ENCODE measurements at regions not wholly inside any gene's neighbourhood (a gene's known extent, or its start where the extent isn't known, plus 50 kb on each side); places are given as distances from the start of the nearest gene placed in this dataset.
A peak's percentile ranks its signal among the peaks of the same experiment; 100 is the strongest.
"Not testable (repeated sequence)": the region's sequence is repeated elsewhere in the genome, so short reads cannot be mapped to it uniquely, and the experiment has no call there.

DNA sequence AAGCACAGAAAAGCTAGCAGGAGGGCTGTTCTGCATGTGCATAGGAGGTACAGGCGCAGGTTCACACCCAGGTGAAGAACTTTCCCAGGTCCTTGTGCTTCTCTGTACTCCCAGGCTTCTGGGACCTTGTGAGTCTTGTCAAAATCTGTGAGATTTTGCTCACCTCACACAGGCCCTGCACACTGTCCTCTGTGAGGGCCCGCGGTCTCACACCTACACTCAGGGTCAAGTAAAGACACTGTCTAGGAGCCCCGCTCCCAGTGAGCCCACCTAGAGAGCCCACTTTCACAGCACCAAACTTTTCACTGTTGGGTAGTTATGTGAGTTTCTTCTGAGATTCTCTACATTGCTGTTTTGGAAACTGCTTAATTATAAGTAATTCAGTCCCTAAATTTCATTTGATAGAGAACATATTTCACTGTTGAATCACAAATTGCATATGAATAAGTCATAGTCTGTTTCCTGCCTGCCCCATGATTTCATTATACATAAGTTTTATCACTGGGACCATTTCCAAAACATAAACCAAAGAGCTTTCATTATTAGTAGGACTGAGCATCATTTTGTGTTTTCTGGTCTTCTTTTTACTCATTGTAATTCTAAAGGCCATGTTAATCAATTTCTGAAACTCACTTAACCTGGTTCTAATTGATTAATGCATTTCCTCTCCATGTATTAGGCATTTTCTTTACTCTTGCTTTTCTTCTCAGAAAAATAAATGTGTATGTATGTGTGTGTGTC is 234.2 kb upstream of the SPOPL start:
- FAIRE-seq (no peak), DNase-seq (ENCODE audit: insufficient read length, low spot score) (no peak)
- no peak for TF ChIP-seq CTCF (IDR thresholded peaks at IDR 0.05; ENCODE audit: insufficient read depth, missing control alignments)

GRCh38 chr2:138267902-138268254 is 233.7 kb upstream of the SPOPL start:
- peak; percentile 53 for FAIRE-seq
- TF ChIP-seq CTCF (IDR thresholded peaks at IDR 0.05; ENCODE audit: insufficient read depth, missing control alignments): no peak

GRCh38 chr2:138269765-138270164 is 231.8 kb upstream of the SPOPL start:
- FAIRE-seq (no peak), DNase-seq (ENCODE audit: insufficient read length, low spot score) (no peak)
- TF ChIP-seq CTCF (IDR thresholded peaks at IDR 0.05; ENCODE audit: insufficient read depth, missing control alignments): no peak

More at GRCh38 chr2:138267902-138268254, 233.7 kb upstream of the SPOPL start:
- DNase-seq (ENCODE audit: insufficient read length, low spot score): no peak

DNA sequence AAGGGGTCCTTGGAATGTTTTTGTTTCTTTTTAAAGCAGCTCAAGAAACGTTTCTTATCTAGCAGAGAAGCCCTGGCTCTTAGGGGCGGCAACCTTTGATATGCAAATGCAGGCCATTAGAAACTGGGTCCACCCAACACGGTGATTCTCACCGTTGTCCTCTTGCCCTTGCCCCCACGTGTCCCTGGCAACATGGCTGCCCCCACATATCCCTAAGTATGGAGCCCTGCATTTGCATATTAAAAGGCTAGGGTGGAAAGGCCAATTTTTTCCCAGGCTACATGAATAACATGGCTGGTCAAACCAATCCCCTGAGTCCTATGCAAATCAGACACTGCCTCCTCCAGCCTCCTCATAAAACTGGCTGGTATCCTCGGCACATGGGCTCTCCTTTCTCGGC is 230.1 kb upstream of the SPOPL start:
- DNase-seq (ENCODE audit: insufficient read length, low spot score) (no peak), FAIRE-seq (no peak)
- no peak for TF ChIP-seq CTCF (IDR thresholded peaks at IDR 0.05; ENCODE audit: insufficient read depth, missing control alignments)

DNA sequence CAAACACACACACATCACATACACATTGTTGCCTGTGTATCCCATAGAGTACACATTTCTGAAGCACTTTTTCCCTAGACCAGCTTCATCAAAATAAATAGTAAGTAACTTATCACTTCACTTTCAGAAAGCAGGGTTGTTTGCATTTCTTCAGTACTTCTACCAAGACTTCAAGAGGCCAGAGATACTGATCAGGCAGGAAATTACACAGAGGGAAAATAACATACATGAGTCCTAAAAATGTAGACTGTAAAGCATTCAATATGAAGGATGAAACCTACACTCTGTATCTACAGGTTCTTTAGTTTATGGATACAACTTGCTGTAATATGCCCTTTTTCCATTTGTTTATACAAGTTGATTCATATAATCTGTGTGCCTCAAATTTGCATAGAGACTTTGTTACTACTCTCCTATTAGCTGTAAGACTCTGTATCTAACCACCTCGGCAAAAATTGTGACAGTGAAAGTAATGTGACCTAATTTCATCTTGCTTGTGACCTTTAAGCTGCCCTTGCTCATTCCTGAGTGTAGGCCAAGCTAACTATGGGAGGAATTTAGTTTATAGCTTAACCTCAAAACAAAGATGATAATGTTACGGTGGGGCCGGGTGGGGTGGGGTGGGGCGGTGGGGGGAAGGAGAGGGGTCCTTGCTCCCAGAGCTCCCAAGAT is 228.9 kb upstream of the SPOPL start:
- FAIRE-seq (no peak), DNase-seq (ENCODE audit: insufficient read length, low spot score) (no peak)
- no peak for TF ChIP-seq CTCF (IDR thresholded peaks at IDR 0.05; ENCODE audit: insufficient read depth, missing control alignments)

- DNase-seq (ENCODE audit: insufficient read length, low spot score); FAIRE-seq: not testable (repeated sequence)
These were observed 228.3 kb upstream of the SPOPL start for GRCh38 chr2:138273280-138273679.

GRCh38 chr2:138274421-138275291 is 226.9 kb upstream of the SPOPL start:
- FAIRE-seq: no peak
- no peak for TF ChIP-seq CTCF (IDR thresholded peaks at IDR 0.05; ENCODE audit: insufficient read depth, missing control alignments)
- DNase-seq (ENCODE audit: insufficient read length, low spot score): no peak

Data from D721Med (cell line).